ENCODE measurements at regions not wholly inside any gene's neighbourhood (a gene's known extent, or its start where the extent isn't known, plus 50 kb on each side); places are given as distances from the start of the nearest gene placed in this dataset.

- no peak for DNase-seq (ENCODE audit: low spot score)
- ChIA-PET POLR2A (ENCODE audit: low non-redundant PET) (no interaction called here), CTCF (no interaction called here)
- no peak overlapping the region for H3K4me3 ChIP-seq (ENCODE audit: low read depth, low read length, poor library complexity, severe bottlenecking)
- H3K9me3 ChIP-seq (ENCODE audit: low read depth, low read length, poor library complexity, severe bottlenecking) = peaks cover 8% of the 10 kb centered on the region
- intact Hi-C loops (cut with micrococcal nuclease; ENCODE audit: unreplicated experiment) = loop anchor here (10.0 kb wide), 1 partner anchor 364 kb away; no protein-coding TSS in a partner anchor
- H3K4me1 ChIP-seq (ENCODE audit: insufficient read depth, low read length, poor library complexity, severe bottlenecking) = peaks cover under 1% of the 10 kb centered on the region
- no peak for TF ChIP-seq CTCF (conservative IDR thresholded peaks at IDR 0.05; ENCODE audit: low read depth, low read length)
- TF ChIP-seq EZH2 (IDR thresholded peaks at IDR 0.05; ENCODE audit: borderline replicate concordance, low read depth, low read length, poor library complexity, severe bottlenecking) = no peak
- no TSS peak for BruUV-seq (replicated peaks)
- no peaks in the 10 kb centered on the region for H3K36me3 ChIP-seq (ENCODE audit: insufficient read depth, low read length, poor library complexity, severe bottlenecking)
- no peaks in the 10 kb centered on the region for H3K27me3 ChIP-seq (replicated peaks; ENCODE audit: insufficient read depth, low read depth, low read length, poor library complexity)
- no peak overlapping the region for H3K27ac ChIP-seq (ENCODE audit: low read depth, low read length, poor library complexity, severe bottlenecking)
Measured at GRCh38 chr2:65630643-65631042, 198.2 kb upstream of the SPRED2 start.

- no peak for DNase-seq (ENCODE audit: low spot score)
- H3K9me3 ChIP-seq (ENCODE audit: low read depth, low read length, poor library complexity, severe bottlenecking) = peaks cover 8% of the 10 kb centered on the region
- H3K4me1 ChIP-seq (ENCODE audit: insufficient read depth, low read length, poor library complexity, severe bottlenecking) = no peaks in the 10 kb centered on the region
- BruUV-seq (replicated peaks) = no TSS peak
- H3K36me3 ChIP-seq (ENCODE audit: insufficient read depth, low read length, poor library complexity, severe bottlenecking) = no peaks in the 10 kb centered on the region
- TF ChIP-seq CTCF (conservative IDR thresholded peaks at IDR 0.05; ENCODE audit: low read depth, low read length) (no peak), EZH2 (IDR thresholded peaks at IDR 0.05; ENCODE audit: borderline replicate concordance, low read depth, low read length, poor library complexity, severe bottlenecking) (no peak)
- intact Hi-C loops (cut with micrococcal nuclease; ENCODE audit: unreplicated experiment) = no loop called here
- H3K4me3 ChIP-seq (ENCODE audit: low read depth, low read length, poor library complexity, severe bottlenecking) = no peak overlapping the region
- H3K27ac ChIP-seq (ENCODE audit: low read depth, low read length, poor library complexity, severe bottlenecking) = no peak overlapping the region
- H3K27me3 ChIP-seq (replicated peaks; ENCODE audit: insufficient read depth, low read depth, low read length, poor library complexity) = no peaks in the 10 kb centered on the region
- ChIA-PET CTCF (no interaction called here), POLR2A (ENCODE audit: low non-redundant PET) (no interaction called here)
Measured at GRCh38 chr2:65628156-65628555, 195.8 kb upstream of the SPRED2 start.

GRCh38 chr2:65626831-65627230 lies 194.4 kb upstream of the SPRED2 start:
- Histone ChIP-seq H3K27ac (ENCODE audit: low read depth, low read length, poor library complexity, severe bottlenecking) (no peak overlapping the region), H3K9me3 (ENCODE audit: low read depth, low read length, poor library complexity, severe bottlenecking) (peaks cover 6% of the 10 kb centered on the region), H3K4me3 (ENCODE audit: low read depth, low read length, poor library complexity, severe bottlenecking) (no peak overlapping the region), H3K27me3 (replicated peaks; ENCODE audit: insufficient read depth, low read depth, low read length, poor library complexity) (no peaks in the 10 kb centered on the region), H3K36me3 (ENCODE audit: insufficient read depth, low read length, poor library complexity, severe bottlenecking) (no peaks in the 10 kb centered on the region), H3K4me1 (ENCODE audit: insufficient read depth, low read length, poor library complexity, severe bottlenecking) (no peaks in the 10 kb centered on the region)
- no peak for DNase-seq (ENCODE audit: low spot score)
- TF ChIP-seq EZH2 (IDR thresholded peaks at IDR 0.05; ENCODE audit: borderline replicate concordance, low read depth, low read length, poor library complexity, severe bottlenecking) (no peak), CTCF (conservative IDR thresholded peaks at IDR 0.05; ENCODE audit: low read depth, low read length) (no peak)
- ChIA-PET POLR2A (ENCODE audit: low non-redundant PET) (interaction anchor here (0.7 kb wide), 1 partner anchor 497 kb away, joined by 6 read pairs; no protein-coding TSS in a partner anchor), CTCF (no interaction called here)
- BruUV-seq (replicated peaks) = no TSS peak
- intact Hi-C loops (cut with micrococcal nuclease; ENCODE audit: unreplicated experiment) = no loop called here
